B cell (primary cell): ENCODE measurements at regions not wholly inside any gene's neighbourhood (a gene's known extent, or its start where the extent isn't known, plus 50 kb on each side); places are given as distances from the start of the nearest gene placed in this dataset.
"Not testable (repeated sequence)": the region's sequence is repeated elsewhere in the genome, so short reads cannot be mapped to it uniquely, and the experiment has no call there.

ENCODE experiments used
- ATAC-seq: fragments of 200-7000 bp; cut with Tn5 transposase; one replicate; pipeline ENCODE4 v1.10.0; 2021; ENCODE audit warnings: low read depth, mild to moderate bottlenecking, moderate number of reproducible peaks, moderate library complexity
- CTCF ChIA-PET: fragments of 350-600 bp; sonication (Branson Sonifier 250); formaldehyde crosslinking; loops from one replicate; lab custom pipeline; 2021; ENCODE audit warnings: antibody characterized with exemption, inconsistent platforms; lab: Charles Lee
- POLR2A ChIA-PET: fragments of 350-600 bp; sonication (Branson Sonifier 250); formaldehyde crosslinking; loops from one replicate; lab custom pipeline; 2021; ENCODE audit warnings: antibody characterized with exemption; lab: Charles Lee
- DNase-seq: peaks from one replicate; pipeline ENCODE4 v3.0.0; 2013
- H2AFZ ChIP-seq: 2 replicates; pipeline ENCODE4 v1.6.1; 2012; ENCODE audit warnings: mild to moderate bottlenecking, low read depth, low read length; ENCODE audit not compliant: insufficient read depth, poor library complexity, severe bottlenecking
- H3K27ac ChIP-seq, 2 donors: 1 replicate in 1 of 2; 2 replicates in 1 of 2; pipeline ENCODE4 v1.5.1; 2012 to 2013; ENCODE audit warnings: low read length in 2 of 2, mild to moderate bottlenecking in 2 of 2, moderate library complexity in 1 of 2
- H3K27me3 ChIP-seq, 4 experiments: fragments of 200-600 bp in 1 of 4; sonication (generic) in 1 of 4; replicated peaks in 1 of 4; 1 replicate in 2 of 4; 2 replicates in 2 of 4; pipeline versions ENCODE4 v1.6.1 to v1.7.0; 2013 to 2016; ENCODE audit warnings: low read length in 3 of 4, mild to moderate bottlenecking in 2 of 4, mixed read lengths in 1 of 4, moderate library complexity in 1 of 4; ENCODE audit not compliant: insufficient read depth in 4 of 4, control insufficient read depth in 3 of 4; ENCODE audit errors: control extremely low read depth in 1 of 4
- H3K36me3 ChIP-seq, 2 experiments: replicated peaks in 1 of 2; 1 replicate in 1 of 2; 2 replicates in 1 of 2; pipeline versions ENCODE4 v1.6.1 to v1.7.1; 2013; ENCODE audit warnings: low read length in 1 of 2; ENCODE audit not compliant: insufficient read depth in 2 of 2, control insufficient read depth in 1 of 2; ENCODE audit errors: control extremely low read depth in 1 of 2, extremely low read depth in 1 of 2
- H3K4me1 ChIP-seq, 2 donors: fragments of 200-600 bp in 1 of 2; sonication (generic) in 1 of 2; 1 replicate in 1 of 2; 2 replicates in 1 of 2; pipeline versions ENCODE4 v1.5.1 to v1.6.1; 2013 to 2017; ENCODE audit warnings: low read length in 2 of 2; ENCODE audit not compliant: control insufficient read depth in 2 of 2, insufficient read depth in 2 of 2
- H3K4me2 ChIP-seq: replicated peaks from 2 replicates; pipeline ENCODE3; 2012; ENCODE audit warnings: mild to moderate bottlenecking, low read depth, low read length; ENCODE audit not compliant: poor library complexity, severe bottlenecking
- H3K4me3 ChIP-seq, 5 experiments: fragments of 200-600 bp in 1 of 5; sonication (generic) in 1 of 5; 1 replicate in 3 of 5; 2 replicates in 2 of 5; pipeline versions ENCODE4 v1.5.1 to v1.7.0; 2011 to 2016; ENCODE audit warnings: low read length in 4 of 5, mild to moderate bottlenecking in 4 of 5, low read depth in 2 of 5, control low read depth in 1 of 5, moderate library complexity in 1 of 5; ENCODE audit not compliant: insufficient read depth in 1 of 5; ENCODE audit errors: control extremely low read depth in 1 of 5, extremely low read depth in 1 of 5
- H3K79me2 ChIP-seq: fragments of 200-600 bp; sonication (generic); one replicate; pipeline ENCODE4 v1.6.0; 2016; ENCODE audit warnings: low read length; ENCODE audit not compliant: control insufficient read depth, insufficient read depth
- H3K9ac ChIP-seq: fragments of 200-600 bp; sonication (generic); 2 replicates; pipeline ENCODE4 v1.6.1; 2017; ENCODE audit warnings: mild to moderate bottlenecking, low read length, moderate library complexity
- H3K9me3 ChIP-seq, 3 donors: one replicate each; pipeline versions ENCODE4 v1.6.1 to v1.7.1; 2013; ENCODE audit warnings: low read length in 2 of 3; ENCODE audit not compliant: control insufficient read depth in 2 of 3, insufficient read depth in 1 of 3; ENCODE audit errors: control extremely low read depth in 1 of 3
- H4K20me1 ChIP-seq: 2 replicates; pipeline ENCODE4 v1.6.0; 2012; ENCODE audit warnings: mild to moderate bottlenecking, low read length; ENCODE audit not compliant: insufficient read depth, control insufficient read depth, poor library complexity, severe bottlenecking
- H3K27ac Mint-ChIP-seq: one replicate; pipeline ENCODE4 v1.8.0; 2021; ENCODE audit warnings: mixed read lengths
- H3K27me3 Mint-ChIP-seq: one replicate; pipeline ENCODE4 v1.8.0; 2021; ENCODE audit warnings: mixed read lengths
- H3K4me1 Mint-ChIP-seq: one replicate; pipeline ENCODE4 v1.8.0; 2021; ENCODE audit warnings: mixed read lengths
- H3K4me3 Mint-ChIP-seq: one replicate; pipeline ENCODE4 v1.8.0; 2021; ENCODE audit warnings: mixed read lengths
- H3K9me3 Mint-ChIP-seq: one replicate; pipeline ENCODE4 v1.8.0; 2022; ENCODE audit warnings: mixed read lengths; ENCODE audit not compliant: insufficient read depth
- EZH2 ChIP-seq: IDR thresholded peaks from 2 replicates; pipeline ENCODE4 v1.6.1; 2012; ENCODE audit warnings: borderline replicate concordance, low read depth, mild to moderate bottlenecking, moderate library complexity, low read length; ENCODE audit not compliant: insufficient read depth, poor library complexity, severe bottlenecking
- WGBS: methylation state at CpG from one replicate; pipeline ENCODE4 v1.1.5; 2013; ENCODE audit warnings: missing lambda C conversion rate; ENCODE audit not compliant: insufficient coverage; 5-methylcytosine and 5-hydroxymethylcytosine counted together
- intact Hi-C: fragments of 100-400 bp; cut with micrococcal nuclease; formaldehyde crosslinking; loops from one replicate; pipeline ENCODE4 v1.10.0; 2022
- TF ChIP-seq, protein P1 (sequence below): fragments of 200-600 bp; IDR thresholded peaks from one replicate; pipeline ENCODE4 v1.8.0; 2022; ENCODE audit warnings: antibody characterized with exemption, mild to moderate bottlenecking

GRCh38 chr21:10425856-10426255, 95.5 kb upstream of the TPTE start:
- Histone ChIP-seq H3K4me2 (no peak overlapping the region), H3K4me1 (no peaks in the 10 kb centered on the region), H3K36me3 (no peaks in the 10 kb centered on the region), H3K27ac (no peak overlapping the region), H3K79me2 (no peaks in the 10 kb centered on the region), H4K20me1 (no peaks in the 10 kb centered on the region), H3K9ac (no peak overlapping the region), H2AFZ (no peak overlapping the region), H3K27me3 (no peaks in the 10 kb centered on the region), H3K9me3 (peaks cover 3 to 27% (median 12%) of the 10 kb centered on the region in 3 donors), H3K4me3 (no peak overlapping the region)
- no peaks in the 10 kb centered on the region for H3K27me3 Mint-ChIP-seq
- DNase-seq (no peak), ATAC-seq (no peak)
- TF ChIP-seq, protein P1, sequence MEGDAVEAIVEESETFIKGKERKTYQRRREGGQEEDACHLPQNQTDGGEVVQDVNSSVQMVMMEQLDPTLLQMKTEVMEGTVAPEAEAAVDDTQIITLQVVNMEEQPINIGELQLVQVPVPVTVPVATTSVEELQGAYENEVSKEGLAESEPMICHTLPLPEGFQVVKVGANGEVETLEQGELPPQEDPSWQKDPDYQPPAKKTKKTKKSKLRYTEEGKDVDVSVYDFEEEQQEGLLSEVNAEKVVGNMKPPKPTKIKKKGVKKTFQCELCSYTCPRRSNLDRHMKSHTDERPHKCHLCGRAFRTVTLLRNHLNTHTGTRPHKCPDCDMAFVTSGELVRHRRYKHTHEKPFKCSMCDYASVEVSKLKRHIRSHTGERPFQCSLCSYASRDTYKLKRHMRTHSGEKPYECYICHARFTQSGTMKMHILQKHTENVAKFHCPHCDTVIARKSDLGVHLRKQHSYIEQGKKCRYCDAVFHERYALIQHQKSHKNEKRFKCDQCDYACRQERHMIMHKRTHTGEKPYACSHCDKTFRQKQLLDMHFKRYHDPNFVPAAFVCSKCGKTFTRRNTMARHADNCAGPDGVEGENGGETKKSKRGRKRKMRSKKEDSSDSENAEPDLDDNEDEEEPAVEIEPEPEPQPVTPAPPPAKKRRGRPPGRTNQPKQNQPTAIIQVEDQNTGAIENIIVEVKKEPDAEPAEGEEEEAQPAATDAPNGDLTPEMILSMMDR = no peak
- TF ChIP-seq EZH2 = no peak
- POLR2A ChIA-PET = no interaction called here
- no peaks in the 10 kb centered on the region for H3K9me3 Mint-ChIP-seq
- H3K4me3 Mint-ChIP-seq = no peak overlapping the region
- CTCF ChIA-PET = no interaction called here
- 83% methylated on average over 3 of the region's 3 CpGs for WGBS
- no peak overlapping the region for H3K27ac Mint-ChIP-seq
- intact Hi-C loops = no loop called here
- H3K4me1 Mint-ChIP-seq = no peaks in the 10 kb centered on the region

DNA sequence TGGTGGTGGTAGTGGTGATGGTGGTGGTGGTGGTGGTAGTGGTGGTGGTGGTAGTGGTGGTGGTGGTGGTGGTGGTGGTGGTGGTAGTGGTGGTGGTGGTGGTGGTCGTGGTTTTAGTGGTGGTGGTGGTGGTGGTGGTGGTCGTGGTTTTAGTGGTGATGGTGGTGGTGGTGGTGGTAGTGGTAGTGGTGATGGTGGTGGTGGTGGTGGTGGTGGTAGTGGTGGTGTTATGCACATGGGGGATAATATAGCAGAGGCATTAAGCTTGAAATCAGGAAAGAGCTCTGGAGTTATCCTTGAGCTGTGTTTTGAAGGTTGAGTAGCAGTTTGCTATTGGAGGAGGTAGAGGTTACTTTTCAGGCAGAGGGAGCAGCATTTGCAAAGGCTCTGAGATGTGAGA, 94.6 kb upstream of the TPTE start:
- H3K9me3 Mint-ChIP-seq, H4K20me1 ChIP-seq, ATAC-seq, intact Hi-C loops, H3K36me3 ChIP-seq, H3K4me3 ChIP-seq, H3K4me3 Mint-ChIP-seq, H3K79me2 ChIP-seq, H3K27me3 Mint-ChIP-seq, H3K4me2 ChIP-seq, H3K9ac ChIP-seq, H3K4me1 ChIP-seq, POLR2A ChIA-PET, H3K27ac ChIP-seq, H3K27ac Mint-ChIP-seq, H2AFZ ChIP-seq, H3K27me3 ChIP-seq, H3K4me1 Mint-ChIP-seq, CTCF ChIA-PET, DNase-seq: not testable (repeated sequence)
- 40% methylated on average over 1 of the region's 2 CpGs for WGBS
- H3K9me3 ChIP-seq = peaks cover 3 to 37% (median 13%) of the 10 kb centered on the region in 3 donors

DNA sequence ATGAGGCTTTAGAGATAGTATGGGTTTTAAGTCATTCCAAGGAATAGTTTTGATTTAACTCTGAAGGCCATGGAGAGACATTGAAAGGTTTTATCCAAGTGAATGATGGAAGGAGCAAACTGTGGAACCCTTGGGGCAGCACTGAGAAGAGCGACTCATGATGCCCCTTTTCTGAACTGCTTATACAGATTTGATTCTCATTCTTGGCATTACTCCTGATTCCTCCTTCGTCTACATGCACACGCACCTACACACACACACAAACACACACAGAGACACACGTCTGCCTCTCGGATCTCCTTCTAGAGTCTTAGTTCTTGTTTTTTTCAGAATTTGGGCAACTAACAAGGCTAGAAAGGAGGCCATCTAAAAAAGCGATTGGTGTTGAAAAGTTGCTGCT, 94.1 kb upstream of the TPTE start:
- H3K4me1 Mint-ChIP-seq, H3K4me3 Mint-ChIP-seq, H3K9me3 Mint-ChIP-seq, H3K4me1 ChIP-seq, DNase-seq, ATAC-seq, POLR2A ChIA-PET, H3K4me2 ChIP-seq, H3K27ac Mint-ChIP-seq, intact Hi-C loops, H3K4me3 ChIP-seq, H4K20me1 ChIP-seq, H3K36me3 ChIP-seq, H3K79me2 ChIP-seq, CTCF ChIA-PET, H3K27me3 Mint-ChIP-seq, H3K27ac ChIP-seq, H3K9ac ChIP-seq, H2AFZ ChIP-seq, H3K27me3 ChIP-seq: not testable (repeated sequence)
- WGBS = 60% methylated on average over 6 of the region's 6 CpGs
- peaks cover 3 to 37% (median 18%) of the 10 kb centered on the region in 3 donors for H3K9me3 ChIP-seq
